ENCODE measurements at regions not wholly inside any gene's neighbourhood (a gene's known extent, or its start where the extent isn't known, plus 50 kb on each side); places are given as distances from the start of the nearest gene placed in this dataset.

- no peak for TF ChIP-seq CTCF (IDR thresholded peaks at IDR 0.05; ENCODE audit: low read depth, low read length, missing control alignments)
- DNase-seq (ENCODE audit: low read depth) = no peak
- in situ Hi-C loops (cut with HindIII; ENCODE audit: low sequenced_read_pairs) = no loop called here
- no peak overlapping the region for H3K4me3 ChIP-seq (ENCODE audit: low read depth, low read length)
These were observed 112.7 kb upstream of the HDDC2 start for GRCh38 chr6:125414507-125414906.

- no peak for DNase-seq (ENCODE audit: low read depth)
- in situ Hi-C loops (cut with HindIII; ENCODE audit: low sequenced_read_pairs) = no loop called here
- no peak overlapping the region for H3K4me3 ChIP-seq (ENCODE audit: low read depth, low read length)
- TF ChIP-seq CTCF (IDR thresholded peaks at IDR 0.05; ENCODE audit: low read depth, low read length, missing control alignments) = no peak
These were observed 114.1 kb upstream of the HDDC2 start for GRCh38 chr6:125415913-125416312.

GRCh38 chr6:125421836-125422235 is 120.1 kb upstream of the HDDC2 start:
- no peak for TF ChIP-seq CTCF (IDR thresholded peaks at IDR 0.05; ENCODE audit: low read depth, low read length, missing control alignments)
- no peak for DNase-seq (ENCODE audit: low read depth)
- in situ Hi-C loops (cut with HindIII; ENCODE audit: low sequenced_read_pairs) = no loop called here
- H3K4me3 ChIP-seq (ENCODE audit: low read depth, low read length) = no peak overlapping the region

GRCh38 chr6:125423047-125423446 is 121.3 kb upstream of the HDDC2 start:
- no peak overlapping the region for H3K4me3 ChIP-seq (ENCODE audit: low read depth, low read length)
- in situ Hi-C loops (cut with HindIII; ENCODE audit: low sequenced_read_pairs) = no loop called here
- TF ChIP-seq CTCF (IDR thresholded peaks at IDR 0.05; ENCODE audit: low read depth, low read length, missing control alignments) = no peak
- DNase-seq (ENCODE audit: low read depth) = no peak

GRCh38 chr6:125431971-125432370 is 130.2 kb upstream of the HDDC2 start:
- no peak for TF ChIP-seq CTCF (IDR thresholded peaks at IDR 0.05; ENCODE audit: low read depth, low read length, missing control alignments)
- no peak for DNase-seq (ENCODE audit: low read depth)
- in situ Hi-C loops (cut with HindIII; ENCODE audit: low sequenced_read_pairs) = no loop called here
- no peak overlapping the region for H3K4me3 ChIP-seq (ENCODE audit: low read depth, low read length)

- no peak for DNase-seq (ENCODE audit: low read depth)
- in situ Hi-C loops (cut with HindIII; ENCODE audit: low sequenced_read_pairs) = no loop called here
- no peak overlapping the region for H3K4me3 ChIP-seq (ENCODE audit: low read depth, low read length)
- TF ChIP-seq CTCF (IDR thresholded peaks at IDR 0.05; ENCODE audit: low read depth, low read length, missing control alignments) = no peak
These were observed 131.2 kb upstream of the HDDC2 start for GRCh38 chr6:125432963-125433362.

GRCh38 chr6:125434760-125435159 is 133.0 kb upstream of the HDDC2 start:
- H3K4me3 ChIP-seq (ENCODE audit: low read depth, low read length) = no peak overlapping the region
- in situ Hi-C loops (cut with HindIII; ENCODE audit: low sequenced_read_pairs) = no loop called here
- no peak for DNase-seq (ENCODE audit: low read depth)
- TF ChIP-seq CTCF (IDR thresholded peaks at IDR 0.05; ENCODE audit: low read depth, low read length, missing control alignments) = no peak
